ENCODE measurements at regions not wholly inside any gene's neighbourhood (a gene's known extent, or its start where the extent isn't known, plus 50 kb on each side); places are given as distances from the start of the nearest gene placed in this dataset.
A peak's percentile ranks its signal among the peaks of the same experiment; 100 is the strongest.

- no peak for TF ChIP-seq ZNF703 (CRISPR knock-in tag; IDR thresholded peaks at IDR 0.05; ENCODE audit: borderline replicate concordance)
- TF ChIP-seq SKI (IDR thresholded peaks at IDR 0.05; ENCODE audit: partially characterized antibody), result no peak
- no peak for TF ChIP-seq ZHX2 (IDR thresholded peaks at IDR 0.05; ENCODE audit: low read depth)
- no peak for TF ChIP-seq ZHX2 (CRISPR knock-in tag; IDR thresholded peaks at IDR 0.05; ENCODE audit: borderline replicate concordance)
- TF ChIP-seq XRCC5 (optimal IDR thresholded peaks at IDR 0.05; ENCODE audit: low read length), result peak; percentile 71
- no peak for TF ChIP-seq IRF1 (CRISPR knock-in tag; IDR thresholded peaks at IDR 0.05; ENCODE audit: low read depth)
- peak; percentile 50; the same call in 1 of the 2 replicates for TF ChIP-seq IKZF5 (CRISPR knock-in tag; IDR thresholded peaks at IDR 0.05)
- TF ChIP-seq ZSCAN29 (CRISPR knock-in tag; conservative IDR thresholded peaks at IDR 0.05), result no peak
- no peak for TF ChIP-seq FOXK2 (IDR thresholded peaks at IDR 0.05)
- TF ChIP-seq SP1 (IDR thresholded peaks at IDR 0.05), result no peak
- TF ChIP-seq SP1 (CRISPR knock-in tag; IDR thresholded peaks at IDR 0.05), result no peak
- TF ChIP-seq ATRX (CRISPR knock-in tag; IDR thresholded peaks at IDR 0.05; ENCODE audit: borderline replicate concordance), result no peak
- TF ChIP-seq SATB2 (CRISPR knock-in tag; IDR thresholded peaks at IDR 0.05), result no peak
- no peak for TF ChIP-seq YY1 (IDR thresholded peaks at IDR 0.05; ENCODE audit: insufficient read depth, insufficient replicate concordance, low read depth, low read length)
- TF ChIP-seq ZNF772 (CRISPR knock-in tag; IDR thresholded peaks at IDR 0.05), result no peak
- peak; percentile 74 for TF ChIP-seq FOXA3 (CRISPR knock-in tag; IDR thresholded peaks at IDR 0.05)
- 0 out of 2 replicates have a peak, but pooled peaks have one; percentile 12 for TF ChIP-seq ETV5 (CRISPR knock-in tag; IDR thresholded peaks at IDR 0.05; ENCODE audit: borderline replicate concordance)
- no peak for TF ChIP-seq MED8 (CRISPR knock-in tag; IDR thresholded peaks at IDR 0.05; ENCODE audit: insufficient replicate concordance)
- no peak for TF ChIP-seq CC2D1A (CRISPR knock-in tag; IDR thresholded peaks at IDR 0.05)
- no peak for TF ChIP-seq FOXA1 (IDR thresholded peaks at IDR 0.05)
- peak; percentile 74 for TF ChIP-seq FOXA1 (CRISPR knock-in tag; IDR thresholded peaks at IDR 0.05)
These were observed 88.6 kb upstream of the RASGRF1 start (continued) for GRCh38 chr15:79179108-79179561.

Measured in HepG2 (cell line).